Endothelial cell of umbilical vein (primary cell): ENCODE measurements at regions not wholly inside any gene's neighbourhood (a gene's known extent, or its start where the extent isn't known, plus 50 kb on each side); places are given as distances from the start of the nearest gene placed in this dataset.

Source experiments
- BruUV-seq: library from RNA; stranded (reverse); fragments of 400-500 nt; replicated peaks from 2 replicates; lab custom pipeline; 2021; lab: Mats Ljungman, UMichigan
- CTCF ChIA-PET: fragments of 300-600, 350-600 bp; sonication (Branson Sonifier 250); formaldehyde crosslinking; loops from one replicate; lab custom pipeline; 2021; ENCODE audit warnings: antibody characterized with exemption, inconsistent platforms; lab: Charles Lee
- POLR2A ChIA-PET: fragments of 300-600, 350-600 bp; sonication (Branson Sonifier 250); formaldehyde crosslinking; loops from one replicate; lab custom pipeline; 2021; ENCODE audit warnings: antibody characterized with exemption, inconsistent platforms; lab: Charles Lee
- DNase-seq: peaks from one replicate; pipeline ENCODE4 v3.0.0-alpha.2; 2011; ENCODE audit warnings: low read depth, low spot score
- FAIRE-seq: peaks from 2 replicates; lab custom pipeline; 2011; peaks lifted over from hg19 to GRCh38; lab: Jason Lieb, UNC
- H2AFZ ChIP-seq: 2 replicates; pipeline ENCODE4 v1.6.0; 2012; ENCODE audit warnings: low read depth, low read length, control low read depth, inconsistent platforms
- H3K27ac ChIP-seq: 2 replicates; pipeline ENCODE4 v1.5.1; 2011; ENCODE audit warnings: low read depth, mild to moderate bottlenecking, control low read depth, low read length, moderate library complexity; ENCODE audit not compliant: insufficient read depth
- H3K27me3 ChIP-seq, 2 experiments: 2 replicates each; pipeline versions ENCODE4 v1.6.0 to v1.6.1; 2011; ENCODE audit warnings: low read length in 2 of 2, mixed read lengths in 1 of 2; ENCODE audit not compliant: control insufficient read depth in 2 of 2, insufficient read depth in 2 of 2
- H3K36me3 ChIP-seq, 2 experiments: 2 replicates in 1 of 2; 3 replicates in 1 of 2; pipeline ENCODE4 v1.5.1; 2011; ENCODE audit warnings: low read length in 2 of 2, mild to moderate bottlenecking in 1 of 2, moderate library complexity in 1 of 2; ENCODE audit not compliant: control insufficient read depth in 2 of 2, insufficient read depth in 2 of 2; ENCODE audit errors: extremely low read depth in 1 of 2
- H3K4me1 ChIP-seq: 3 replicates; pipeline ENCODE4 v1.5.1; 2011; ENCODE audit warnings: mild to moderate bottlenecking, low read length; ENCODE audit not compliant: control insufficient read depth, insufficient read depth; ENCODE audit errors: extremely low read depth
- H3K4me2 ChIP-seq: 2 replicates; pipeline ENCODE4 v1.6.1; 2011; ENCODE audit warnings: low read length, control low read depth, mixed read lengths; ENCODE audit not compliant: insufficient read depth
- H3K4me3 ChIP-seq, 3 experiments: fragments of 200-600 bp in 1 of 3; sonication (generic), shearing (Covaris generic) in 1 of 3; replicated peaks in 1 of 3; 2 replicates each; pipeline ENCODE4 v1.5.1; 2011 to 2016; ENCODE audit warnings: control low read depth in 3 of 3, low read length in 3 of 3, mild to moderate bottlenecking in 2 of 3, inconsistent platforms in 1 of 3, low read depth in 1 of 3, moderate library complexity in 1 of 3; ENCODE audit not compliant: insufficient read depth in 1 of 3
- H3K79me2 ChIP-seq: 2 replicates; pipeline ENCODE4 v1.6.0; 2012; ENCODE audit warnings: low read length, inconsistent platforms; ENCODE audit not compliant: control insufficient read depth, insufficient read depth
- H3K9ac ChIP-seq: replicated peaks from 2 replicates; pipeline ENCODE3; 2011; ENCODE audit warnings: low read length, control low read depth; ENCODE audit not compliant: insufficient read depth; ENCODE audit errors: extremely low read depth
- H3K9me1 ChIP-seq: replicated peaks from 3 replicates; pipeline ENCODE4 v1.6.0; 2011; ENCODE audit warnings: mild to moderate bottlenecking, low read length; ENCODE audit not compliant: control insufficient read depth, insufficient read depth; ENCODE audit errors: extremely low read depth
- H3K9me3 ChIP-seq: replicated peaks from 2 replicates; pipeline ENCODE4 v1.5.1; 2012; ENCODE audit warnings: low read length, inconsistent platforms; ENCODE audit not compliant: control insufficient read depth, insufficient read depth
- H4K20me1 ChIP-seq: replicated peaks from 2 replicates; pipeline ENCODE3; 2011; ENCODE audit warnings: mild to moderate bottlenecking, low read length; ENCODE audit not compliant: control insufficient read depth, insufficient read depth; ENCODE audit errors: extremely low read depth
- CTCF ChIP-seq, 2 donors: IDR thresholded peaks; 1 replicate in 1 of 2; 2 replicates in 1 of 2; pipeline ENCODE4 v1.5.1; 2011; ENCODE audit warnings: low read length in 2 of 2, mild to moderate bottlenecking in 2 of 2, moderate library complexity in 2 of 2, control low read depth in 1 of 2, inconsistent platforms in 1 of 2, low read depth in 1 of 2; ENCODE audit not compliant: insufficient read depth in 1 of 2; ENCODE audit errors: extremely low read depth in 1 of 2
- EZH2 ChIP-seq: IDR thresholded peaks from 2 replicates; pipeline ENCODE4 v1.6.1; 2012; ENCODE audit warnings: borderline replicate concordance, low read depth, mild to moderate bottlenecking, moderate library complexity, low read length, inconsistent platforms; ENCODE audit not compliant: severe bottlenecking
- FOS ChIP-seq: IDR thresholded peaks from 2 replicates; pipeline ENCODE4 v1.6.1; 2011; ENCODE audit warnings: mild to moderate bottlenecking, low read length, moderate library complexity, borderline replicate concordance; ENCODE audit not compliant: insufficient read depth
- GATA2 ChIP-seq: IDR thresholded peaks from 2 replicates; pipeline ENCODE4 v1.7.0; 2011; ENCODE audit warnings: low read depth, mild to moderate bottlenecking, moderate library complexity, mixed read lengths, low read length; ENCODE audit not compliant: insufficient read length, insufficient read depth
- JUN ChIP-seq: IDR thresholded peaks from 2 replicates; pipeline ENCODE4 v1.6.1; 2011; ENCODE audit warnings: borderline replicate concordance, low read depth; ENCODE audit not compliant: insufficient read length, insufficient read depth
- MYC ChIP-seq: IDR thresholded peaks from one replicate; pipeline ENCODE4 v1.6.1; 2011; ENCODE audit warnings: mild to moderate bottlenecking, low read depth, low read length
- POLR2A ChIP-seq: IDR thresholded peaks from 2 replicates; pipeline ENCODE4 v1.6.1; 2012; ENCODE audit warnings: low read depth, mild to moderate bottlenecking, control low read depth, low read length
- POLR2AphosphoS5 ChIP-seq: IDR thresholded peaks from 2 replicates; pipeline ENCODE4 v1.6.1; 2012; ENCODE audit warnings: low read depth, mild to moderate bottlenecking, control low read depth, low read length, moderate library complexity; ENCODE audit not compliant: insufficient read depth
- dilution Hi-C: fragments of 300-500 bp; cut with MboI; formaldehyde crosslinking; loops from one replicate; pipeline ENCODE4 v1.15.0; 2019; ENCODE audit warnings: low sequenced_read_pairs; ENCODE audit not compliant: extremely low pct_ligation_motif_present
- intact Hi-C: fragments of 100-400 bp; cut with micrococcal nuclease; formaldehyde crosslinking; loops from one replicate; pipeline ENCODE4 v1.10.0; 2022
- TF ChIP-seq, protein P1 (sequence below): IDR thresholded peaks from 2 replicates; pipeline ENCODE4 v1.6.1; 2011; ENCODE audit not compliant: insufficient read depth, insufficient read length

- no peak for DNase-seq
- dilution Hi-C loops (no loop called here), intact Hi-C loops (no loop called here)
- Histone ChIP-seq H3K9me1 (no peaks in the 10 kb centered on the region), H3K36me3 (no peaks in the 10 kb centered on the region), H2AFZ (no peak overlapping the region), H4K20me1 (no peaks in the 10 kb centered on the region), H3K79me2 (no peaks in the 10 kb centered on the region), H3K9me3 (no peaks in the 10 kb centered on the region), H3K9ac (no peak overlapping the region), H3K27me3 (no peaks in the 10 kb centered on the region), H3K27ac (no peak overlapping the region), H3K4me1 (no peaks in the 10 kb centered on the region), H3K4me3 (no peak overlapping the region), H3K4me2 (no peak overlapping the region)
- no TSS peak for BruUV-seq
- ChIA-PET CTCF (interaction anchor here (1.5 kb wide), 1 partner anchor 11 kb away, joined by 3 read pairs; no protein-coding TSS in a partner anchor), POLR2A (no interaction called here)
- TF ChIP-seq EZH2, result no peak
- TF ChIP-seq, protein P1, sequence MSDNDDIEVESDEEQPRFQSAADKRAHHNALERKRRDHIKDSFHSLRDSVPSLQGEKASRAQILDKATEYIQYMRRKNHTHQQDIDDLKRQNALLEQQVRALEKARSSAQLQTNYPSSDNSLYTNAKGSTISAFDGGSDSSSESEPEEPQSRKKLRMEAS, result no peak
- TF ChIP-seq CTCF (IDR thresholded peaks at IDR 0.05; ENCODE audit: extremely low read depth in 1 of 2, insufficient read depth in 1 of 2, low read depth in 1 of 2, low read length in 2 of 2), result no peak
- no peak for TF ChIP-seq MYC
- TF ChIP-seq POLR2A, result no peak
- no peak for TF ChIP-seq FOS
- no peak for TF ChIP-seq GATA2
- TF ChIP-seq JUN, result no peak
- no peak for TF ChIP-seq POLR2AphosphoS5
- no peak for FAIRE-seq
These were observed 667.8 kb upstream of the GJE1 start for GRCh38 chr6:141464896-141465295.
